BLaER1 treated with 17β-estradiol and CSF1 and Interleukin-3, amounts not matched to agents 10 nM and 100 nM (cell line): ENCODE measurements at regions not wholly inside any gene's neighbourhood (a gene's known extent, or its start where the extent isn't known, plus 50 kb on each side); places are given as distances from the start of the nearest gene placed in this dataset.

Source experiments
- H3K27ac ChIP-seq, 11 experiments: shearing (Covaris generic); formaldehyde crosslinking; 2 replicates each; pipeline ENCODE4 v1.8.1; 2022
- H3K27me3 ChIP-seq, 11 experiments: shearing (Covaris generic); formaldehyde crosslinking; 2 replicates each; pipeline ENCODE4 v1.8.1; 2022
- H3K36me3 ChIP-seq, 11 experiments: shearing (Covaris generic); formaldehyde crosslinking; 2 replicates each; pipeline ENCODE4 v1.8.1; 2022
- H3K4me1 ChIP-seq, 10 experiments: shearing (Covaris generic); formaldehyde crosslinking; 2 replicates each; pipeline ENCODE4 v1.8.1; 2022
- H3K4me2 ChIP-seq, 11 experiments: shearing (Covaris generic); formaldehyde crosslinking; 2 replicates each; pipeline ENCODE4 v1.8.1; 2022
- H3K4me3 ChIP-seq, 10 experiments: shearing (Covaris generic); formaldehyde crosslinking; 2 replicates each; pipeline ENCODE4 v1.8.1; 2022
- H3K9ac ChIP-seq, 11 experiments: shearing (Covaris generic); formaldehyde crosslinking; 2 replicates each; pipeline ENCODE4 v1.8.1; 2022
- H3K9me3 ChIP-seq, 11 experiments: shearing (Covaris generic); formaldehyde crosslinking; replicated peaks in 1 of 11; 2 replicates each; pipeline ENCODE4 v1.8.1; 2022
- H4K20me1 ChIP-seq, 11 experiments: shearing (Covaris generic); formaldehyde crosslinking; 2 replicates each; pipeline ENCODE4 v1.8.1; 2022
- Cebpa-rat ChIP-seq, 11 experiments: shearing (Covaris generic); IDR thresholded peaks; 2 replicates each; pipeline ENCODE4 v1.8.1; 2022

GRCh38 chr4:114728426-114728825, 129.8 kb downstream of the UGT8 start:
- H3K27ac ChIP-seq: no peak overlapping the region
- no peak overlapping the region for H3K4me2 ChIP-seq
- H3K27me3 ChIP-seq: no peaks in the 10 kb centered on the region
- no peaks in the 10 kb centered on the region for H3K9me3 ChIP-seq
- H3K36me3 ChIP-seq: no peaks in the 10 kb centered on the region
- no peak overlapping the region for H3K9ac ChIP-seq
- no peaks in the 10 kb centered on the region for H4K20me1 ChIP-seq
- H3K4me3 ChIP-seq: no peak overlapping the region
- no peak for TF ChIP-seq Cebpa-rat (IDR thresholded peaks at IDR 0.05)
- H3K4me1 ChIP-seq: no peaks in the 10 kb centered on the region

DNA sequence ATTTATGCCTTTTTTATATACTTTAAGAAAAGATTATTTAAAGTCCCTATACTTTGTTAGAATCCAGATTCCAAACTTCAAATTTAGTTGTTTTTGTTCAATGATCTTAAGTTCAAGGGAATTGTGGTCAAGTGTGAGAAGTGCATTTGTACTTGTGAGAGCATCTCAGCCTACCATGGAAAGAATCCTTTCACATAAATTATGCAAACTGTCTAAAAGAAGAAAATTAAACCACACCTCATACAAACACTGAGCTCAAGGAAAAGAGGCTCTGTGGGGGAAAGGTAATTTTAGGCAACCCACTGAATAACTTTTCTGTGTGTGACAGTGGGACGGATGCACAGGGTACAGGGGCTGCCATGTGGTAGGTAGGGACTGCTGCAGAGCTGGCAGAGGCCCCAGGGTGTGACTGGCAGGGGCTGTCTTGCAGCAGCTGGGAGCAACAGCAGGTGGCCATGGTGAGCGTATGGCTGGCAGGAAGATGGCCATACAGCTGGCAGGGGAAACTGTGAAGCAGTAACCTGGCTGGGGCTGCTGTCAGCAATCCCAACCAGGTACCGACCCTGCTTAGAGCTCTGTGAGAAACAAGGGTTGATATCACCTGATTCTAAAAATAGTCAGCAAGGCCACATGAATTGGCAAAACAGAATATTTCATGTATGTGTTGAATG, 130.6 kb downstream of the UGT8 start:
- H3K4me1 ChIP-seq: no peaks in the 10 kb centered on the region
- H3K4me2 ChIP-seq: no peak overlapping the region
- H3K9ac ChIP-seq: no peak overlapping the region
- no peaks in the 10 kb centered on the region for H3K36me3 ChIP-seq
- H3K27ac ChIP-seq: no peak overlapping the region
- no peaks in the 10 kb centered on the region for H4K20me1 ChIP-seq
- no peaks in the 10 kb centered on the region for H3K9me3 ChIP-seq
- H3K4me3 ChIP-seq: no peak overlapping the region
- H3K27me3 ChIP-seq: no peaks in the 10 kb centered on the region
- no peak for TF ChIP-seq Cebpa-rat (IDR thresholded peaks at IDR 0.05)

DNA sequence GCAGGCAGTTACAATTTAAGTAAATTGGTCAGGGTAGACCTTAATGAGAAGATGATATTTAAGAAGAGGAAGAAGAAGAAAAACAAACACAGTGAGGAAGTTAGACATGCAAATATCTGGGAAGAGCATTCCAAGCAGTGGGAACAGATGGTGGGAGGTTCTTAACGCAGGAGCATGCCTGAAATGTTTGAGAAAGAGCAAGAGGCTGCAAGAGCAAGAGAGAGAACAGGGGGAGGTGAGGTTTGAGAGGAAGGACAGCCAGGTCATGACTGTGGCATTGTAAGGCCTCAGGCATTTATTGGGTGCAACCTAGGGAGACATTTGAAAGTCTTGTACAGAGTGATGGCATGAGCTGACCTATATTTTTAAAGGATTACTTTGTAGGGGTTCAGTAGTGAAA, 136.0 kb downstream of the UGT8 start:
- TF ChIP-seq Cebpa-rat (IDR thresholded peaks at IDR 0.05): no peak
- Histone ChIP-seq H3K4me1 (no peaks in the 10 kb centered on the region), H3K4me2 (no peak overlapping the region), H3K36me3 (no peaks in the 10 kb centered on the region), H3K27ac (no peak overlapping the region), H3K9me3 (no peaks in the 10 kb centered on the region), H3K9ac (no peak overlapping the region), H3K27me3 (no peaks in the 10 kb centered on the region), H3K4me3 (no peak overlapping the region), H4K20me1 (no peaks in the 10 kb centered on the region)

DNA sequence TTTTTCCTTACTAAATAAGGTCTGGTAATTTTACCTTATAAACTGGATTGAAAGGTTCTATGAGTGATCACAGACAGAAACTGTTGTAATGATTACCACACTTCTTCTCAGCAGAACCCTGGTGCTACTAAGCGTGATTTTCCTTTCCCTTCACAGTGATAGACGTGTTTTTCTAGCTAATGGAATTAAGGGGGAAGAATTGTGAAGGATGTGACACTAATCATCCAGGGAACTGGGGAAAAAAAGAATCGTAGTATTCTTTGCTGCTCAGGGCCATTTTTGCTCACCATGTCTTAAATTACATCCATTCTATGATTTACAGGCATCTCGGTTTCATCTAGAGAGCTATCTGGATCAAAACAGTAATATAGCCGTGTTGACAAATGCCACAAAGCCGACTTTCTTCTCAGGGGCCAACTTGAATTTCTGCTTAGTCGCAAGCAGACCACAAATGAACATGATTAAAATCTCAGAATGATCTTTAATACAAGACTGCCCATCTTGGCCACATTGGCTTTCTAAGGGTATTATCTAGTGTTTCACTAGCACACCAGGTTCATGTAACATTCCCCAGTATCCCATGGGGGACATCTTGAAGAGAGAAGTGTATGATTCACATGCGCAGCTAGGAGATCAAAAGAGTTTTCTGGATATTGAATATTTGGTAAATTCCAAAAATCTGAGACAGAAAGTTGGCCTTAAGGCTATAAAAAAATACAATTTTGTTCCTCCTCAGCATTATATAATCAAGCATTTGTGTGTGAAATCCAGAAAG, 154.0 kb downstream of the UGT8 start:
- Histone ChIP-seq H4K20me1 (no peaks in the 10 kb centered on the region), H3K36me3 (no peaks in the 10 kb centered on the region), H3K4me1 (no peaks in the 10 kb centered on the region), H3K4me3 (no peak overlapping the region), H3K27ac (no peak overlapping the region), H3K9me3 (no peaks in the 10 kb centered on the region), H3K9ac (no peak overlapping the region), H3K4me2 (no peak overlapping the region), H3K27me3 (no peaks in the 10 kb centered on the region)
- TF ChIP-seq Cebpa-rat (IDR thresholded peaks at IDR 0.05): no peak

DNA sequence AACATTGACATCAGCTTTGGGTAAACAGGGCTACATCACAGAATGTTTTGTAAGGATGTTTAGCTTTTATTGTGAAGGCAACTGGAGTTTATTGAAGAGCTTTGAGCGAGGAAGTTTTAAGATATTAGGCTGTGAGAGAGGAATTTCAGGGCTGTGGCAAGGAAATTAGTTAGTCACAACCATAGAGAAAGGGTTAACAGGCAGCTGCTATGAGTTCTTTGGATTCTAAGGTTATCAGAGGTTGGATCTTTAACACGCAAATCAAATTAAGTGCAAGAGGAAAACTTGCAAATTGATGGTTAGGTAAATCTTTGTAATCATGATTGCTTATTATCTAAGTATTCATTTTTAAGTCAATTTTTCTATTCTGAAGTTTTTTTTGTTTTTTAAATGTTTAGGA, 156.0 kb downstream of the UGT8 start:
- no peaks in the 10 kb centered on the region for H3K36me3 ChIP-seq
- H3K4me1 ChIP-seq: no peaks in the 10 kb centered on the region
- H4K20me1 ChIP-seq: no peaks in the 10 kb centered on the region
- H3K9ac ChIP-seq: no peak overlapping the region
- no peaks in the 10 kb centered on the region for H3K9me3 ChIP-seq
- no peak overlapping the region for H3K4me3 ChIP-seq
- TF ChIP-seq Cebpa-rat (IDR thresholded peaks at IDR 0.05): no peak
- H3K4me2 ChIP-seq: no peak overlapping the region
- no peak overlapping the region for H3K27ac ChIP-seq
- H3K27me3 ChIP-seq: no peaks in the 10 kb centered on the region

GRCh38 chr4:114758066-114758465, 159.5 kb downstream of the UGT8 start:
- no peak overlapping the region for H3K9ac ChIP-seq
- no peaks in the 10 kb centered on the region for H3K27me3 ChIP-seq
- H3K4me2 ChIP-seq: no peak overlapping the region
- TF ChIP-seq Cebpa-rat (IDR thresholded peaks at IDR 0.05): no peak
- H4K20me1 ChIP-seq: no peaks in the 10 kb centered on the region
- H3K36me3 ChIP-seq: no peaks in the 10 kb centered on the region
- no peak overlapping the region for H3K4me3 ChIP-seq
- H3K4me1 ChIP-seq: no peaks in the 10 kb centered on the region
- H3K27ac ChIP-seq: no peak overlapping the region
- H3K9me3 ChIP-seq: no peaks in the 10 kb centered on the region

- no peak overlapping the region for H3K9ac ChIP-seq
- no peak overlapping the region for H3K4me3 ChIP-seq
- no peaks in the 10 kb centered on the region for H3K27me3 ChIP-seq
- no peak overlapping the region for H3K4me2 ChIP-seq
- H3K4me1 ChIP-seq: no peaks in the 10 kb centered on the region
- no peaks in the 10 kb centered on the region for H4K20me1 ChIP-seq
- H3K36me3 ChIP-seq: no peaks in the 10 kb centered on the region
- no peaks in the 10 kb centered on the region for H3K9me3 ChIP-seq
- TF ChIP-seq Cebpa-rat (IDR thresholded peaks at IDR 0.05): no peak
- no peak overlapping the region for H3K27ac ChIP-seq
Observed at GRCh38 chr4:114768501-114768900, 169.9 kb downstream of the UGT8 start.

- no peaks in the 10 kb centered on the region for H3K4me1 ChIP-seq
- H3K9me3 ChIP-seq: no peaks in the 10 kb centered on the region
- no peaks in the 10 kb centered on the region for H4K20me1 ChIP-seq
- H3K4me3 ChIP-seq: no peak overlapping the region
- no peaks in the 10 kb centered on the region for H3K36me3 ChIP-seq
- H3K27me3 ChIP-seq: no peaks in the 10 kb centered on the region
- peak in 2 of 11 experiments; percentile 35 to 65; a peak in 3 of 22 replicates for TF ChIP-seq Cebpa-rat (IDR thresholded peaks at IDR 0.05)
- H3K4me2 ChIP-seq: no peak overlapping the region
- no peak overlapping the region for H3K27ac ChIP-seq
- H3K9ac ChIP-seq: no peak overlapping the region
Observed at GRCh38 chr4:114770624-114771023, 172.0 kb downstream of the UGT8 start.

DNA sequence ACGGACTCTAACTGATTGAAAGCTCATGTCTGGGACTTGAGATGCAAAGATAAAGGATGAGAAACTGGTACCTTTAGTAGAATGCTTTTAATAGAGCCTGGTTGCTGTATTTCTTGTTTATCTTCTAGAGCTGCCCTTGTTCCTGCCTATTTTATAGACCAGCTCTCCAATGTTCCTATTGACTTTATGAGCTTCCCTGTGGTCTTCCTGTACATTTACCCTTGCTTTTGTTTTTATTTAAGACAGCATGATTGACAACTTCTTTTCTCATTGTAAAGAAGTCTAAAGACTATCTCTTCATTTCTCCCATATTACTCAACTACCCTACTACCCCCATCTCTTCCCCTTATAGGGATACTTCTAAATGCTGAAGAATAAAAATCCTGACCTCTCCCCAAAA, 174.7 kb downstream of the UGT8 start:
- Histone ChIP-seq H3K4me1 (no peaks in the 10 kb centered on the region), H3K27me3 (no peaks in the 10 kb centered on the region), H4K20me1 (no peaks in the 10 kb centered on the region), H3K9me3 (no peaks in the 10 kb centered on the region), H3K4me2 (no peak overlapping the region), H3K4me3 (no peak overlapping the region), H3K9ac (no peak overlapping the region), H3K27ac (no peak overlapping the region), H3K36me3 (no peaks in the 10 kb centered on the region)
- no peak for TF ChIP-seq Cebpa-rat (IDR thresholded peaks at IDR 0.05)
